ENCODE measurements at regions not wholly inside any gene's neighbourhood (a gene's known extent, or its start where the extent isn't known, plus 50 kb on each side); places are given as distances from the start of the nearest gene placed in this dataset.
"Not testable (repeated sequence)": the region's sequence is repeated elsewhere in the genome, so short reads cannot be mapped to it uniquely, and the experiment has no call there.

DNA sequence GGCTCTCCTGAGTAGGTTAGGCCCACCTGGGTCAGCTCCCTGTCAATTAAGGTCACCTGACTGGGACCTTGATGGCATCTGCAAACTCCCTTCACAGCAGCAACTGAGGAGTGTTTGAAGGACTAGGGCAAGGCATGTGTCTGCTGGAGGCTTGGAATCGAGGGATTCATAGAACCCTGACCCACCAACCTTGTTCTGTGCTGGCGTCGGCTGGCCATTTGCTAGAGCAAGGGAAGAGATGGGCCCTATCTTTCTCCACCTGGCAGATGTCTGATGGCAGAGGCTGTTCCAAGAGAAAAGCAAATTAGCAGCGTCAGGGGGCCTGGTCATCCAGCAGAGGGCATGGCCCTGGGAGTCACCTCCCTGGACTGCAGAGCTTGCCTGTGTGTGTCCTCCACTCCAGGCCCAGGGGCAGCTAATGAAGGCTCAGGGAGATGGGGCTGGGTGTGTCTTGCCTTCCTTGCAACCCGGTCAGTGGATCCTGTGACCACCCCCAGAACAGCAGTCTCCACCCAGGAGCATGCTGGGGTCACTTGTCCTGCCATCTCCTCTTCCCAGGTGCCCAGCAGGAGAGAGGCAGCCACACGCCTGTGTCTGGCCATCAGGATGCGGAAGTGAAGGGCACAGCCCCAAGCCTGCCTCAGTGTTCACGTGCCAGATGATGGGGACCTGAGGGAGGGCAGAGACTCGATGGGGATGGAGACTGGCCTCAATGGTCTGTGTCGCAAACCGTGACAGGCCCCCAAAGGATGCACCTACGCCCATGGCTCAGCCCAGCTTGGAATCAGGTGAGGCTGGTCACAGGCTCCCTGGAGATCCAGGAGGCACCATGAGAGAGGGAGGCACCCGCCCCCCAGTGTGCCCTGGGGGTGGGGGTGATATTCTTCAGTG, 53.9 kb downstream of the BARX1 start:
- no peak for DNase-seq

DNA sequence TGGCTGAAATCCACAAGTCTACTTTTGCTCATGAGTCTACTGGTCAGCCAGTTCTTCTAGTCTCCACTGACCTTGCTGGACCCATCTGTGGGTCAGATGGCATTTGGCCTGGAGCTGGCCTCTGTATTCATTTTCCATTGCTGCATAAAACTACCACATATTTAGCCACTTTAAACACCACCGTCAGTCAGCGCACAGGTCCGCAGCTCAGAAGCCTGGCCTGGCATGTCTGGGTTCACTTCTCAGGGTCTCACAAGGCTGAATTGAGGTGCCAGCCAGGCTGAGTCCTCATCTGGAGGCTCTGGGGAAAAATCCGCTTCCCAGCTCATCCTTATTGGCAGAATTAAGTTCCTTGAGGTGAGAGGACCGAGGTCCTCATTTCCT, 54.7 kb downstream of the BARX1 start:
- no peak for DNase-seq

DNA sequence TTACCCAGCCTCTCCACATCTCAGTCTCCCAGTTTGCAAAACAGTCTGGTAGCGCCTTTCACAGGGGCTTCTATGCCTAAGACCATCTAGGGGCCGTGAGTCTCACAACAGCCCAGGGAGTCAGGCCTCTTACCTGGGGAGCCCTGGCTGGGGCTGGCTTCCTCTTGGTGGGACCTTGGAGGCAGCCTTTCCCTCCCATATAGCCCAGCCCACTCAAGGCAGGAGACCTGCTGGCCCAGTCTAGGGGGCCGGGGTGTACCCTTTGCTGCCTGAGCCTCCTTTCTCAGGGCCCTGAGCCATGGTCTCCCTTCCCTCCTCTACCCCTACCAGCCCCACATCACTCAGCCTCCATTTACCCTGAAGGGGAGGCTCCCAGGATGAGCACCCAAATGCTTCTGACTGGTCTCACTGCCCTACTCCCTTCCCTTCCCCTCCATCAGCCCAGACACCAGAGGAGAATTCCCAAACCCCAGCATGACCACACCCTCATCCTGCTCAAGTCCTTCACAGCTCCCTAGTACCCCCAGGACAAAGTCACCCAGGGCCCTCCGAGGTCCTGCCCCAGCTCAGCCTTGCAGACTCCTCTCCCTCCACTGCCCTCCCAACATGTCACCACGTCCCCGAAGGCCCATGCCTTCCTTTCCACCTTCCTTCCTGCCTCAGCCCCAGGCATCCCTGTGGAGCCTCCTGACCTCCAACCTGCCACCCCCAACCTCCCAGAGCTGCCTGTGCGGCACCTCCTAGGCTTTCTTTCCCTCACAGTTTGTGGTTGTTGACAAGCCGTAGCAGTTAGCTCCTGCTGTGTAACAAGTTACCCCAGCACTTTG, 55.3 kb downstream of the BARX1 start:
- DNase-seq, result no peak

DNA sequence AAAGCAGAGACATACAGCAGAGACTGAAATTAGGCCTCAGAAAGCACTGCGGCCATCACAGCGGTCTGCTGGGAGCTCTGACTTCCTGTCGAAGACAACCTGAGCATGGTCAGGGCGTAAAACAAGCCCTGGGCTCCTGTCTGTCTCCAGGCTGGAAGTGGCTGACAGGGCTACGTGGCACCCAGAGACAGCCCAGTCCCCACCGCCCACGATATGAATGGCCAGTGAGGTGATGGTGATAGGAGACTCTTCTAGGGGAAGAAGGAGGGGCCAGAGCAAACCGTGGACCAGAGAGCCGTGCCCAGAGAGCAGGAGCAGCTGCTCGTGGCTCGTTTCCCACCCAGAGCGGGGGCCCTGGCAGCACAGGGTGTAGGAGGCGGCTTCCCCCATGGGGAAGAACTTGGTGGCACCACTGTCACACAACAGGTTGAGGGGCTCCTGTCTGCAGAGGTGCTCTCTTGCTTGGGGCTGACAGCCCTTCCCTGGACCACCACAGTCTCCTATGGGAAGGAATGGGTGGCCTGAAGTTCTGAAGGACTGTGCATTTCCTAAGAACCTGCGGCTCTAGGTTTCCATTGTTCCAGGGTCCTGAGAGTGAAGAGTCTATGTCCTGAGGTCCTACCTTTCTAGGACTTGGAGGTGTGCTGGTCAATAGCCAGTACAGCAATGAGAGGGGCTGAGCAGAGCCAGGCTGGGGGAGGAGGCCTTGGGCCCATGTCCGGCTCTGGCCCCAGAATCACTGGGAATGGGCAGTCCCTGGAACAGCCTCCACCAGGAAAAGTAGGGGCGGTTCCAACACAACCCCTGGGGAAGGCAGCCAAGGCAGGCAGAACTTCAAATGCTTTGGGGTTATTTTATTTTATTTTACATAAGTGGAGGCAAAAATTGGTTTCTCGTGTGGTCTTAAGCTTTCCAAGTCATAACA, 56.4 kb downstream of the BARX1 start:
- no peak for DNase-seq

DNA sequence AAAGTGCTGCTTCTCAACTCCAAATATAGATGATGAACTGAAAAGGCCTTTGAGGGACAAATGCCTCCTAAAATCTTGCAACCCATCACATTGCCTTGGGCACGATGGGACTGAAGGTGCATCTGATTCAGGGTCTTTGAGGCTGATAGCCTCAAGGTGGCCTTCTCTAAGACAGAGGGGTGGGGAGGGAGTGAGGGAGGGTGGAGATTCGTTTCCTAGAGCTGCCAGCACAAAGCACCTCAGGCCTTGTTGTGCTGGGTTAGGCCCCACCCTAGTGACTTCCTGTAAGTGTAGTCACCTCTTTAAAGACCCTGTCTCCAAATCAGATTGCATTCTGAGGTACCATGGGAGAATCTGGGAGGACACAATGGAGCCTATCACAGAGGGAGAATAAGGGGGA, 57.1 kb downstream of the BARX1 start:
- DNase-seq, result no peak

DNA sequence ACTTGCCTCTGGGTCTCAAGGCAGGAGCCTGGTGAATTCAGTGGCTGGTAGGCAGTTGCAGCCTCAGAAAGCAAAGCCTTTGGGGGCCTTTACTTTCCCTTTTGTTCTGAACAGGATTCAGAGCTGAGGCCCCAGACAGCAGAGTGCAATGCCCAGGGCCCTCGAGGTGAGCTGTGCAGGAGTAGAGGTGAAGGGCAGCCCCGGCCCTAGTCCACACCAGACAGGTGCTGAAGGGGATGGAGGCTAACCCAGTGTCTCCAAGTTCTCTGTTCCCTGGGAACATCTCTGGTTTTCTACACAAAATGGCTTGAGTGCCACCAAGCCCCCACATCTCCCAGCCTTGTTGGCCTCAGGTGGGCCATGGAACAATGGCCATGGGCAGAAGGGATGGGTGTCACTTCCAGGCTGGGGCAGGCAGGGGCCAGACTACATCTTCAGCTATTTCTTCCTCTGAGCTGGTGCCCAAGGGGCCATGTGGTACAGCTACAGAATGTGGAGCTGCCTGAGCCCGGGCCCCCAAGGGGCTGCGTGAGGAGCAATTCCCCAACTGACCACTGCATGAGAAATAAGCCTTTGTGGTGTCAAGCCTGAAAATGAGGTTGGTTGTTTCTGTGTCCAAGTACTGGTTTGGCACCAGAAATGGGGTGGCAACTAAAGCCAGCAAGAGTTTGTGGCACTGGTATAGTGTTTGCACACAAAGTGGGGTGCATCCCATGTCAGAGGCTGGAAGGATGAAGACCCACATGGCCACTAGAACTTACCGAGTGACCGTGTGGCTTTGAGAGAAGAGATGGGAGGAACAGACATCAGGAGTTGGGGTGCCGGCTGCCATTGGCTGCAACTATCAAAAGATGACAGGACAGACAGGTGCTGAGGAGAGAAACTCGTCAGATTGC, 57.8 kb downstream of the BARX1 start:
- DNase-seq, result no peak

DNA sequence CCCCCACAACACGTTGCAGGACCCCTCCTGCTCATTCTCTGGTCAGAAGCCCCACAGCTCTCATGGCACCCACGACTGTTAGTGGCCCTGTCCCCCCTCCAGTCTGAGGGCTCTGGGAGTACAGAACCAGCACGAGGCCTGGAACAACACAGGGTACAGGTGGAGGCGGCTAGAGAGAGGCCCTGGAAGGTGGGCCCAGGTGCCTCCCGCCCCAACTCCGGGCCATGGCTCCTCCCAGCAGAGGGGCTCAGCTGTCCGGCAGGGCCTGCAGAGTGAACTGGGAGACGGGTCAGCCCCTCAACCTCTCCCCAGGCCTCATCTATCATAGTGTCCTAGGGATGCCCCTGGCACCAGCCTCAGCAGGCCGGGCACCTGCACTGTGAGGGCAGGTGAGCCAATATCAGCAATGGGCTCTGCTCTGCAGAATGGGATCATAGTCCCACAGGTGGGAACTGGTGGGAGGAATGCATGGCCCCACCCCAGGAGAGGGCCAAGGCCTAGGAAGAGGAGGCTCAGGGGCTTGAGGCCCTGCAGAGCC, 58.6 kb downstream of the BARX1 start:
- no peak for DNase-seq

DNA sequence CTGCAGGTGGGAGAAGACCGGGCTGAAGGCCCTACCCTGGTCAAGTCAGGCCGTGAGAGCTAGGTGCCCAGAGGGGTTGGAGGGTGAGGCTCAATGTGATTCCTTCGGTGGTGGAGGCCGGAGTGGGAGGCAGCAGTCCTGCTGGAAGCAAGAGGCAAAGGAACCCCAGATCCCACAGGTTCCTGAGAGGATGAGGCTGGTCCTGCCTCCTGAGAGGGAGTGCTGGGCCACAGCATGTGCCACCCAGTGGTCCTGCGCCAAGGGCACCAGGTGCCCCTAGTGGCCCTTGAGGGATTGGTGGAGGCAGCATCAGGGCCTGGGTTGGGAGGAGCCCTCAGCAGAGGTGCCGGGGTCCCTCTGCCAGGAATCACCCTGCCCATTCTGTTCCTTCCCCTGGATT, 59.1 kb downstream of the BARX1 start:
- DNase-seq, result no peak

DNA sequence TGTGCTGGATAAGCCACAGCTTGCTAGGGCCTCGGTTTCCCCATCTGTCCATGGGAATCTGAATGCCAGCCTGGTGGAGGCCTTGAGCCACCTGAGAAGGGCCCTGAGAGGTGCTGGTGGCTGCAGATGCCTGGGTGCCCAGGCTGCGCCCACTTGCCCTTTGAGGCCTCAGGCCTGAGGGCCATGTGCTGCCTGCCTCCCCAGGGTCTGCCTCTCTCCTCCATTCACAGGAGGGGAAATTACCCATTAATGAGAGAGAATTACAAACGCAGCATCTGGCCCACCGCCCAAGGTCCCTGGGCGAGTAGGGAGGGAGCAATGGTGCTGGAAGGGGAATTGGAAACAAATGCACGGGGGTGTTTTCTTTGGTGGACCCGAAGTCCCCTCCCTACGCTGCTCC, 59.6 kb downstream of the BARX1 start:
- no peak for DNase-seq

DNA sequence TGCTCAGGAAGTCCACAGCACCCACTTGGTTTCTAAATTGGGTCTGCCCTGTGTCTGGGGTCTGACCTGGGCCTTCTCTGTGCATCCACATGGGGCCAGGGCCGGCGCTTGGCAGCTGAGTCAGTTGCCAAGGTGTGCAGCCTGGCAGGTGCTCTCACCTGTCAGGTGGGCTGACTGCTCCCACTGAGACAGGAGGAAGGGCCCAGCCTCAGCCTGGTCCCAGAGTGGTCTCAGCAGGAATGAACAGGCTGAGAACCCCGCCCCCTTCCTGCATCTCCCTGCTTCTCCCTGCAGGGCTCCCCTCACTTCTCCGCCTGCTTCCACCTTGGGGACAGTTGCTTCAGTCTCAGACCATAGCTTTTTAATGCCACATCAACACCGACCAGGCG, 60.5 kb downstream of the BARX1 start:
- DNase-seq, result no peak

DNA sequence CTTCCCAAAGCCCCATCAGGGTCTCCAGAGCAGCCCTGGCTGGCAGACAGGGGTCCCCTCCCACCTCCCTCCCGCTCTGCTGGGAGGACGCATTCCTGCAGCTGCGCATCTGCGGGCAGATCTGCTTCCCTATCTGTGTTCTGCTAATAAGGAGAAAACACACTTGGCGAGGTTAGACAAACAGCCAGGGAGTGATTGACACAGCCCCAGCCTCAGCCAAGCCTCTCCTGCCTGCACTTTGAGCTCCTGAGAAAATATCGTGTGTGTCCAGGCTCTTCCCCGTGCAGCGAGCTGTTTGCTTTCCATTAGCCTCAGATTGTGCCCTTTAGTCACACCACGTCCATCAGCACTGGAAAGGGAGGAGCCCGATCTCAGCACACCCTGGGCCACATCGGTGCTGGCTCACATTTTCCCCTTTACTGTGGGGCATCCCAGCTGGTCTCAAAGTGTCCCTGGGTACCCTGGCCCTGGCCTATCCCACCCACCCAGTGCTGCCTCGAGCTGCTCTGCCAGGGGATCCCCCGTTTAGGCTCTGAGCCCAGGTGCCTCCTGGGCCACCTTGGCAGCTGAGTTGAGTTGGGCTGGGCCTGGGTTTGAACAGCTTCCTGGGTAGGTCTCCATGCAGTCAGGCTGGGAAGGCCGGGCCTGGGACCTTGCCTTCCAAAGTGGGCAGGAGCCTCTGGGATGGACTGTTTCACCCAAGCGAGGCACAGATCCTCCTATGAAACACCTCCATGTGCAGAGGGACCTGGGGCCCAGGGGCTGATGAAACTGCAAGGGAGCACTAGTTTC, 61.1 kb downstream of the BARX1 start:
- no peak for DNase-seq

DNA sequence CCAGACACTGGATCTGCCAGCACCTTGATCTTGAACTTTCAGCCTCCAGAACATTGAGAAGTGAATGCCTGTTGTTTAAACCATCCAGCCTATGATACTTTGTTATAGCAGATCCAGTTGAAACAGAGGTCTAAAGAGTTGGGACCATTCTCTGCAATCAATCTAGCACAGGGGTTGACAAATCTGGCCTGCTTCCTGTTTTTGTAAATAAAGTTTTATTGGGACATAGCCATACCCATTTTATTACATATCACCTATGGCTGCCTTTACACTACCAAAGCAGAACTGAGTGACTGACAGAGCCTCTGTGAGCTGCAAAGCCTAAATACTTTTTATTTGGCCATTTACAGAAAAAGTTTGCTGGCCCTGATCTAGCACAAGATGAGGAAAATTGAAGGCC, 62.0 kb downstream of the BARX1 start:
- DNase-seq, result no peak

DNA sequence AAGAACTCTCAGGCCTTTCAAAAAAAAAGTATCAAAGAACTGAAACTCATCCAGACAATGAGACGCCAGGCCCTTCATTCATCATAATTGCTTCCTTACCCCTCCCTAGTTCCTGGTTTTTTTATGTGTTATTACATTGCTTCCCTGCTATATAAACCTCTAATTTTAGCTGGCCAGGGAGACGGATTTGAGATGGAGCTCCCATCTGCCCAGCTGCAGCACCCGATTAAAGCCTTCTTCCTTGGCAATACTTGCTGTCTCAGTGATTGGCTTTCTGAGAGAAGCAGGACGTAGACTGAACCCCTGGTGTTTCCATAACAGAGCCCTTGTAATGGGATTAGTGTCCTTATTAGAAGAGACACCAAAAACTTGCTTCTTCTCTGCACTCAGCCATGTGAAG, 62.4 kb downstream of the BARX1 start:
- no peak for DNase-seq

DNA sequence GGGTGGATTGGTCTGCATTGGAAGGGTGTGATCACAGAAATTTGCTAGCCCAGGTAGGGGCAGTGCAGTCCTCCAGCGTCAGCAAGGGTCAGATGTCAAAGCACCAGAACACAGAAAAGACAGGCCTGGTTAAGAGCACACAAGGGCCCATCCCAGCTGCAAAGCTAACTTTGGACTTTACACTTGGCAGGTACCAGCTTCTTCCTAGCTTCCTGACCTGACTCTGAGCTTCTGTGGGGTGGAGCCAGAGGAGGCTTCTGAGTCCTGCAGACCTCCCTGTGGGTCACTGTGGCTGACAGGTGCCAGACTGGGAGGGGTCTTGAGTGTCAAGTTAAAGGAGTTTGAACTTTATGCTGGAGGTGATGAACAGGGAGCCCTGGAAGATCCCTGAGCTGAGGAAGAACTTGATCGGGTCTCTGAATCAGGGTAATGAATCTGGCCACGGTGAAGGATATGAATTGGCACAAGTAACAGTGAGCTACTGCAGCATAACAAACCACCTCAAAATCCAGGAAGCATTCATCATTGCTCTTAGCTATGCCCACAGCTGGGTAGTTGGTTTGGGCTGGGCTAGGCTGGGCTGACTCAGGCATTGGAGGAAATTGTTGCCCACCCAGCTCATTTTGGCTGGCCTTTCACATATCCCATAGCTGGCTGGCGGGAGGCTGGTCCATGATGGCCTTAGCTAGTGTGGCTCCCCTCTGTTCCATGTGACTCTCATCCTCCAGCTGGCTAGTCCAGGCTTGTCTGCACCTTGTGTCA, 63.4 kb downstream of the BARX1 start:
- no peak for DNase-seq

DNA sequence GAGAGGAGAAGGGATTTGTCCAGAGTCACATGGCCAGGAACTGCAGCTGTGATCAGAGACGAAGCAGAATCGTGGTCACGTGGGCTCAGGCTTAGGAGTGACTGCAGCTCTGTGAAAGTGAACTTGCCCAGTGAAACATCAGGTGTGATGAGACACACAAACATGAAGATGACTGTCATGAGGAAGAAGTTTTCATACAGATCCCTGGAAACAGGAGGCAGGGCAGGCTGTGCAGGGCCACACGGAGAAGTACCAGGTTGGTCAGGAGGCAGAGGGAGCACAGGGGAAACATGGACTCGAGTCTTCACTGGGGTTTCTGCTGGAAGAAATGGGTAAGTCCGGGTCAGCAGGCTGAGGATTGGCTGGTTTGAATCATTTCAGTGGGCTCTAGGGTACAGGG, 64.1 kb downstream of the BARX1 start:
- no peak for DNase-seq

DNA sequence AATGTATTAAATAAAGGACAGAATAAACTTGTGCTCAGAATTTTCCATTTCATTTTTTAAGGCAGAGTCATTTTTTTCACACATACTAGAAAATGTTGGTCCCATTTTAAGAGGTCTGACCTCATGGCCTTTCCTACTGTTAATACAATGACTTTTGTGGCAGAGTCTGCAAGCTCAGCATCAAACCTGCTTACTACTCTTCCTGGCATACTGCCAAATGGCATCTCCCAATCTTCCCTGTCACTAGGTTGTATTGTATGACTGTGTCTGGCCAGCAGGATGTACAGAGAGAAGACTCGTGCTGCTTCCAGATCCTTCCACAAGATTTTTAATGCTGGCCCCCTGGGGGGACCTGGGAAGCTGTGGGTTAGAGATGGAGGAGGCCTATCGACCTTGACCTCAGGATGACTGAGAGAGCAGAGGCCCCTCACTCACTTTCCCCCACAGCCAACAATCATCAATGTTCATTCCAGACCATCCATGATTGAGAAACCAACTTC, 64.7 kb downstream of the BARX1 start:
- DNase-seq, result peak in 1 of 2 experiments; percentile 12

DNA sequence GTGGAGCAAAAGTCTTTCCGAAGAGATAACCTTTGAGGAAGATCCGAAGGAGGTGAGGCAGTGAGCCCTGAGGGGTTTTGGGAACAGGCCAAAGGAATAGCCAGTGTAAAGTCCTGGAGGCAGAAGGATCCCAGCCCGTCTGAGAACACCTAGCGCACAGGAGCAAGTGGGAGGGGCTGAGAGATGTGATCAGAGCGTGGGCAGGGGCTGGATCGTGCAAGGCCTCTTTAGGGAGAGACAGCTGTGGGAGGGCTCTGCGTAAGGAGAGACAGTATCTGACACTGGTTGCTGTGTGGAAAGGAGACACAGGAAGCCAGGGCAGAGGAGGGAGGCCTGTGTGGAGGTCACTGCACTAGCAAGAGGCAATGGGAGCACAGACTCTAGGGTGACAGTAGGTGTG, 68.2 kb downstream of the BARX1 start:
- no peak for DNase-seq

DNA sequence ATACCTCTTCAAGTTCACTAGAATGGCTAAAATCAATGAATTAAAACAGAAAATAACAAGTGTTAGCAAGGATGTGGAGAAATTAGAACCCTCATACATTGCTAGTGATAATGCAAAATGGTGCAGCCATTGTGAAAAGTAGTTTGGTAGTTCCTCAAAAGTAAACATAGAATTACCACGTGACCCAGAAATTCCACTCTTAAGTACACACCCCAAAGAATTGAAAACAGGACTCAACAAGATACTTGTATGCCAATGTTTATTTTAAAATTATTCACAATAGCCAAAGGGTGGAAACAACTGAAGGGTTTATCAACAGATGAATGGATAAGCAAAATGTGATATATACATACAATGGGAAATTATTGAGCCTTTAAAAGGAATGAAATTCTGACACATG, 70.3 kb downstream of the BARX1 start:
- DNase-seq, result no peak

DNA sequence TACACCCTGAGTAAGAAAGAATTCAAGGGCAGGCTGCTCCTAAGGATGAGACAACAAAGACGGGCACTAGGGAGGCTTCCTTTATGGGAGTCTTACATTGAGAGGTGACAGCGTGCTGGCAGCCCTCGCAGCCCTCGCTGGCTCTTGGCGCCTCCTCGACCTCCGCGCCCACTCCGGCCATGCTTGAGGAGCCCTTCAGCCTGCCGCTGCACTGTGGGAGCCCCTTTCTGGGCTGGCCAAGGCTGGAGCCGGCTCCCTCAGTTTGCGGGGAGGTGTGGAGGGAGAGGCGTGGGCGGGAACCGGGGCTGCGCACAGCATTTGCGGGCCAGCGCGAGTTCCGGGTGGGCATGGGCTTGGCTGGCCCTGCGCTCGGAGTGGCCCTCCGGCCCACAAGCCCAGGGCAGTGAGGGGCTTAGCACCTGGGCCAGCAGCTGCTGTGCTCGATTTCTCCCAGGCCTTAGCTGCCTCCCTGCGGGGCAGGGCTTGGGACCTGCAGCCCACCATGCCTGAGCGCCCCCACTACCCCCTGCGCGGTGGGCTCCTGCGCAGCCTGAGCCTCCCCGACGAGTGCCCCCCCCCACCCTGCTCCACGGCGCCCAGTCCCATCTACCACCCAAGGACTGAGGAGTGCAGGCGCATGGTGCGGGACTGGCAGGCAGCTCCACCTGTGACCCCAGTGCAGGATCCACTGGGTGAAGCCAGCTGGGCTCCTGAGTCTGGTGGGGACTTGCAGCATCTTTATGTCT, 75.3 kb downstream of the BARX1 start:
- not testable (repeated sequence) for DNase-seq

Data from NCI-H526 (cell line).